ENCODE measurements at regions not wholly inside any gene's neighbourhood (a gene's known extent, or its start where the extent isn't known, plus 50 kb on each side); places are given as distances from the start of the nearest gene placed in this dataset.

DNA sequence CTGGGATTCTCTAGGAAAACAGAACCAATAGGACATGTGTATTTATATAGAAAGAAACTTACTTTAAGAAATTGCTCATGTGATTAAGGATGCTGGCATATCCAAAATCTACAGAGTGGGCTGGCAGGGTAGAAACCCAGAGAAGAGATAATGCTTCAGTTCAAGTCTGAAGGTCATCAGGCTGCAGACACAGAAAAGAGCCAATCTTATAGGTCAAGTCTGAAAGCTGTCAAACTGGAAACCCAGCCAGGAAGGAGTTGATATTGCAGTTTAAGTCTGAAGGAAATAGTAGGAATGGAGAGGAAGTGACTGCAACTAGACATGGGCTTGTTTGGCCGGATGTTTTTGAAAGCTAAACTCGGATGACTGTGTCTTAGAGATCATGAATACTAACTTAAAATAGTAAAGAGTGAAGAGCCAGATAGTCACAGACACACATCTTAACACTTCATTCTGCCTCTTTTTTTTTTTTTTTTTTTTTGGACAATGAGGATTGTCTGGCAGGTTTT is 125.3 kb upstream of the GPC6 start:
- Histone ChIP-seq H3K4me2 (no peak overlapping the region), H3K27ac (no peak overlapping the region), H3K9me3 (no peaks in the 10 kb centered on the region), H3K4me3 (no peak overlapping the region), H3K4me1 (no peaks in the 10 kb centered on the region)
- TF ChIP-seq, protein P1, sequence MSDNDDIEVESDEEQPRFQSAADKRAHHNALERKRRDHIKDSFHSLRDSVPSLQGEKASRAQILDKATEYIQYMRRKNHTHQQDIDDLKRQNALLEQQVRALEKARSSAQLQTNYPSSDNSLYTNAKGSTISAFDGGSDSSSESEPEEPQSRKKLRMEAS (IDR thresholded peaks at IDR 0.05), result no peak
- TF ChIP-seq, protein P2, sequence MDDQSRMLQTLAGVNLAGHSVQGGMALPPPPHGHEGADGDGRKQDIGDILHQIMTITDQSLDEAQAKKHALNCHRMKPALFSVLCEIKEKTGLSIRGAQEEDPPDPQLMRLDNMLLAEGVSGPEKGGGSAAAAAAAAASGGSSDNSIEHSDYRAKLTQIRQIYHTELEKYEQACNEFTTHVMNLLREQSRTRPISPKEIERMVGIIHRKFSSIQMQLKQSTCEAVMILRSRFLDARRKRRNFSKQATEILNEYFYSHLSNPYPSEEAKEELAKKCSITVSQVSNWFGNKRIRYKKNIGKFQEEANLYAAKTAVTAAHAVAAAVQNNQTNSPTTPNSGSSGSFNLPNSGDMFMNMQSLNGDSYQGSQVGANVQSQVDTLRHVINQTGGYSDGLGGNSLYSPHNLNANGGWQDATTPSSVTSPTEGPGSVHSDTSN (IDR thresholded peaks at IDR 0.05), result no peak
- TF ChIP-seq, protein P3, sequence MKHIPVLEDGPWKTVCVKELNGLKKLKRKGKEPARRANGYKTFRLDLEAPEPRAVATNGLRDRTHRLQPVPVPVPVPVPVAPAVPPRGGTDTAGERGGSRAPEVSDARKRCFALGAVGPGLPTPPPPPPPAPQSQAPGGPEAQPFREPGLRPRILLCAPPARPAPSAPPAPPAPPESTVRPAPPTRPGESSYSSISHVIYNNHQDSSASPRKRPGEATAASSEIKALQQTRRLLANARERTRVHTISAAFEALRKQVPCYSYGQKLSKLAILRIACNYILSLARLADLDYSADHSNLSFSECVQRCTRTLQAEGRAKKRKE (CRISPR knock-in tag; IDR thresholded peaks at IDR 0.05; ENCODE audit: low read depth), result no peak
- TF ChIP-seq RARB (CRISPR knock-in tag; IDR thresholded peaks at IDR 0.05) (no peak), CBX2 (IDR thresholded peaks at IDR 0.05; ENCODE audit: borderline replicate concordance, low read depth) (no peak), ESRRA (IDR thresholded peaks at IDR 0.05; ENCODE audit: borderline replicate concordance, low read length) (no peak), RAD21 (conservative IDR thresholded peaks at IDR 0.05 in 1 of 2, IDR thresholded peaks at IDR 0.05 in 1 of 2) (no peak), FOXS1 (CRISPR knock-in tag; IDR thresholded peaks at IDR 0.05) (no peak), KDM1A (IDR thresholded peaks at IDR 0.05; ENCODE audit: low read depth) (no peak), SREBF2 (IDR thresholded peaks at IDR 0.05) (no peak), NR3C1 (IDR thresholded peaks at IDR 0.05) (no peak), ZSCAN20 (CRISPR knock-in tag; IDR thresholded peaks at IDR 0.05) (no peak), CHD2 (IDR thresholded peaks at IDR 0.05; ENCODE audit: low read length, partially characterized antibody) (no peak), NFE2L2 (conservative IDR thresholded peaks at IDR 0.05; ENCODE audit: low read length) (no peak), RCOR1 (IDR thresholded peaks at IDR 0.05; ENCODE audit: low read depth, low read length) (no peak)
- TF ChIP-seq, protein P4, sequence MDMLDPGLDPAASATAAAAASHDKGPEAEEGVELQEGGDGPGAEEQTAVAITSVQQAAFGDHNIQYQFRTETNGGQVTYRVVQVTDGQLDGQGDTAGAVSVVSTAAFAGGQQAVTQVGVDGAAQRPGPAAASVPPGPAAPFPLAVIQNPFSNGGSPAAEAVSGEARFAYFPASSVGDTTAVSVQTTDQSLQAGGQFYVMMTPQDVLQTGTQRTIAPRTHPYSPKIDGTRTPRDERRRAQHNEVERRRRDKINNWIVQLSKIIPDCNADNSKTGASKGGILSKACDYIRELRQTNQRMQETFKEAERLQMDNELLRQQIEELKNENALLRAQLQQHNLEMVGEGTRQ (IDR thresholded peaks at IDR 0.05), result no peak
- TF ChIP-seq, protein P5, sequence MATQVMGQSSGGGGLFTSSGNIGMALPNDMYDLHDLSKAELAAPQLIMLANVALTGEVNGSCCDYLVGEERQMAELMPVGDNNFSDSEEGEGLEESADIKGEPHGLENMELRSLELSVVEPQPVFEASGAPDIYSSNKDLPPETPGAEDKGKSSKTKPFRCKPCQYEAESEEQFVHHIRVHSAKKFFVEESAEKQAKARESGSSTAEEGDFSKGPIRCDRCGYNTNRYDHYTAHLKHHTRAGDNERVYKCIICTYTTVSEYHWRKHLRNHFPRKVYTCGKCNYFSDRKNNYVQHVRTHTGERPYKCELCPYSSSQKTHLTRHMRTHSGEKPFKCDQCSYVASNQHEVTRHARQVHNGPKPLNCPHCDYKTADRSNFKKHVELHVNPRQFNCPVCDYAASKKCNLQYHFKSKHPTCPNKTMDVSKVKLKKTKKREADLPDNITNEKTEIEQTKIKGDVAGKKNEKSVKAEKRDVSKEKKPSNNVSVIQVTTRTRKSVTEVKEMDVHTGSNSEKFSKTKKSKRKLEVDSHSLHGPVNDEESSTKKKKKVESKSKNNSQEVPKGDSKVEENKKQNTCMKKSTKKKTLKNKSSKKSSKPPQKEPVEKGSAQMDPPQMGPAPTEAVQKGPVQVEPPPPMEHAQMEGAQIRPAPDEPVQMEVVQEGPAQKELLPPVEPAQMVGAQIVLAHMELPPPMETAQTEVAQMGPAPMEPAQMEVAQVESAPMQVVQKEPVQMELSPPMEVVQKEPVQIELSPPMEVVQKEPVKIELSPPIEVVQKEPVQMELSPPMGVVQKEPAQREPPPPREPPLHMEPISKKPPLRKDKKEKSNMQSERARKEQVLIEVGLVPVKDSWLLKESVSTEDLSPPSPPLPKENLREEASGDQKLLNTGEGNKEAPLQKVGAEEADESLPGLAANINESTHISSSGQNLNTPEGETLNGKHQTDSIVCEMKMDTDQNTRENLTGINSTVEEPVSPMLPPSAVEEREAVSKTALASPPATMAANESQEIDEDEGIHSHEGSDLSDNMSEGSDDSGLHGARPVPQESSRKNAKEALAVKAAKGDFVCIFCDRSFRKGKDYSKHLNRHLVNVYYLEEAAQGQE (IDR thresholded peaks at IDR 0.05), result no peak
- TF ChIP-seq, protein P6, sequence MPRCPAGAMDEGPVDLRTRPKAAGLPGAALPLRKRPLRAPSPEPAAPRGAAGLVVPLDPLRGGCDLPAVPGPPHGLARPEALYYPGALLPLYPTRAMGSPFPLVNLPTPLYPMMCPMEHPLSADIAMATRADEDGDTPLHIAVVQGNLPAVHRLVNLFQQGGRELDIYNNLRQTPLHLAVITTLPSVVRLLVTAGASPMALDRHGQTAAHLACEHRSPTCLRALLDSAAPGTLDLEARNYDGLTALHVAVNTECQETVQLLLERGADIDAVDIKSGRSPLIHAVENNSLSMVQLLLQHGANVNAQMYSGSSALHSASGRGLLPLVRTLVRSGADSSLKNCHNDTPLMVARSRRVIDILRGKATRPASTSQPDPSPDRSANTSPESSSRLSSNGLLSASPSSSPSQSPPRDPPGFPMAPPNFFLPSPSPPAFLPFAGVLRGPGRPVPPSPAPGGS (IDR thresholded peaks at IDR 0.05), result no peak
- ChIA-PET CTCF (interaction anchor here (0.7 kb wide), 1 partner anchor 842 kb away, joined by 4 read pairs; no protein-coding TSS in a partner anchor), POLR2A (no interaction called here)
- no peak for ATAC-seq
- 29% methylated on average over 2 of the region's 2 CpGs for WGBS (ENCODE audit: missing lambda C conversion rate)
- FAIRE-seq, result no peak
- no peak for DNase-seq (ENCODE audit: low read depth in 1 of 2, low spot score in 1 of 2)

DNA sequence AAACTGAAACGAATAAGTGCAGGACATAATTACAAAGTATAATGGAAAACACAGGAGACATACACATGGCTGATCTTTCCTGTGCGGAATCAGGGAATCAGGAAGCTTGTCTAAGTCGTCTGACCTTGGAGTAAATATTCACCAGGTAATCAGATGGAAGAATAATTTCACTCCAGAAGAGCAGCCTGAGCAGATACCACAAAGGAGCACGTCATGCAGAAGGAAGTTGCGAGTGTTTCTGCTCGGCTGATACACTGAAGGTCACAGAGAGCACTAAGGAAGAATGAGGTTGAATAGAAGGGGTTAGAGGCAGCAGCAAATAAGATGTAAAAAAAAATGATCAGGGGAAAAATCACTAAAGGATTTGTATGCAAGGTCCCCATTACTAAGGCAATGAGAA is 122.3 kb upstream of the GPC6 start:
- no peak overlapping the region for H3K4me3 ChIP-seq
- FAIRE-seq (no peak), DNase-seq (ENCODE audit: low read depth in 1 of 2, low spot score in 1 of 2) (no peak), ATAC-seq (no peak)
- ChIA-PET CTCF (no interaction called here), POLR2A (no interaction called here)
- H3K4me1 ChIP-seq, result no peaks in the 10 kb centered on the region
- H3K9me3 ChIP-seq, result no peaks in the 10 kb centered on the region
- no peak for TF ChIP-seq ZFP36 (IDR thresholded peaks at IDR 0.05; ENCODE audit: borderline replicate concordance, partially characterized antibody)
- no peak for TF ChIP-seq EHMT2 (IDR thresholded peaks at IDR 0.05; ENCODE audit: low read depth)
- TF ChIP-seq EP300 (IDR thresholded peaks at IDR 0.05), result no peak
- TF ChIP-seq PHF8 (IDR thresholded peaks at IDR 0.05; ENCODE audit: borderline replicate concordance, low read depth), result no peak
- no peak for TF ChIP-seq HOXB5 (CRISPR knock-in tag; IDR thresholded peaks at IDR 0.05)
- WGBS (ENCODE audit: missing lambda C conversion rate), result 42% methylated on average over 6 of the region's 6 CpGs
- no peak overlapping the region for H3K27ac ChIP-seq
- H3K4me2 ChIP-seq, result no peak overlapping the region

Measured in A549 (cell line).